ENCODE measurements at regions not wholly inside any gene's neighbourhood (a gene's known extent, or its start where the extent isn't known, plus 50 kb on each side); places are given as distances from the start of the nearest gene placed in this dataset.

GRCh38 chr7:26029911-26030310 is 122.1 kb upstream of the NFE2L3 start:
- Histone ChIP-seq H3K27ac (ENCODE audit: low read length) (no peak overlapping the region), H4K20me1 (ENCODE audit: insufficient read depth) (no peaks in the 10 kb centered on the region), H3K9me2 (ENCODE audit: insufficient read depth, low read length) (no peaks in the 10 kb centered on the region), H3K9ac (ENCODE audit: low read length) (no peak overlapping the region), H3K79me2 (replicated peaks; ENCODE audit: insufficient read depth, low read length) (no peaks in the 10 kb centered on the region), H3F3A (ENCODE audit: insufficient read depth, low read length, poor library complexity, severe bottlenecking) (no peaks in the 10 kb centered on the region), H2AFZ (ENCODE audit: low read depth, low read length) (no peak overlapping the region), H3K9me3 (ENCODE audit: low read length) (no peaks in the 10 kb centered on the region), H3K4me2 (ENCODE audit: low read length) (no peak overlapping the region), H3K4me3 (ENCODE audit: low read length) (no peak overlapping the region), H3K36me3 (ENCODE audit: insufficient read depth, low read length) (no peaks in the 10 kb centered on the region), H3K27me3 (ENCODE audit: insufficient read depth, low read depth, low read length) (no peaks in the 10 kb centered on the region)
- TF ChIP-seq TAF1 (IDR thresholded peaks at IDR 0.05; ENCODE audit: low read depth): no peak
- TF ChIP-seq RAD21 (conservative IDR thresholded peaks at IDR 0.05): no peak

DNA sequence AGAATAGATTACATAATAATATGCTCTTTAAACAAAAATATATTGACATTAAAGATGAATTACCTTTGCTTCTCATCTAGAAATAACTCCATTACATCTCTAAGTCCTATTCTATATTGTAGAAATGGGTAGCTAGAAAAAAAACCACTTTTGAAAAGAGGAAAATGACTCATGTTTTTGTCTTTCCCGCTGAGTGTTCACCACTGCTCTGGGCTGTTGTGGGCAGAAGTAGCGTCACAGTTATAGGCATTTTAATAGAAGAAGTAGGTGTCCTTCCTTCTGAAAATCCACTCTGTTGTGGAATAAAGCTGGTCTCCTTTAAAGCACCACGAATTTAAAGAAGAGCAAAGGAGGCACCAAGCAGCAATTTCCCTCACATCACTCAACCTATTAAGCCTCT is 117.6 kb upstream of the NFE2L3 start:
- H3K4me2 ChIP-seq (ENCODE audit: low read length): no peak overlapping the region
- H3K27me3 ChIP-seq (ENCODE audit: insufficient read depth, low read depth, low read length): no peaks in the 10 kb centered on the region
- no peaks in the 10 kb centered on the region for H3K9me2 ChIP-seq (ENCODE audit: insufficient read depth, low read length)
- no peaks in the 10 kb centered on the region for H3K79me2 ChIP-seq (replicated peaks; ENCODE audit: insufficient read depth, low read length)
- H2AFZ ChIP-seq (ENCODE audit: low read depth, low read length): no peak overlapping the region
- no peak overlapping the region for H3K4me3 ChIP-seq (ENCODE audit: low read length)
- H3K36me3 ChIP-seq (ENCODE audit: insufficient read depth, low read length): no peaks in the 10 kb centered on the region
- no peaks in the 10 kb centered on the region for H3K9me3 ChIP-seq (ENCODE audit: low read length)
- H4K20me1 ChIP-seq (ENCODE audit: insufficient read depth): no peaks in the 10 kb centered on the region
- no peak overlapping the region for H3K27ac ChIP-seq (ENCODE audit: low read length)
- no peak overlapping the region for H3K9ac ChIP-seq (ENCODE audit: low read length)
- H3F3A ChIP-seq (ENCODE audit: insufficient read depth, low read length, poor library complexity, severe bottlenecking): no peaks in the 10 kb centered on the region
- TF ChIP-seq REST (IDR thresholded peaks at IDR 0.05; ENCODE audit: borderline replicate concordance) (no peak), TAF1 (IDR thresholded peaks at IDR 0.05; ENCODE audit: low read depth) (no peak), EZH2 (IDR thresholded peaks at IDR 0.05; ENCODE audit: borderline replicate concordance, insufficient read depth, low read length, poor library complexity, severe bottlenecking) (no peak), SMC3 (conservative IDR thresholded peaks at IDR 0.05; ENCODE audit: poor library complexity) (no peak), EP300 (conservative IDR thresholded peaks at IDR 0.05; ENCODE audit: poor library complexity, severe bottlenecking) (no peak), MXI1 (conservative IDR thresholded peaks at IDR 0.05; ENCODE audit: poor library complexity, severe bottlenecking) (no peak)

- no peaks in the 10 kb centered on the region for H3K79me2 ChIP-seq (replicated peaks; ENCODE audit: insufficient read depth, low read length)
- H3K4me2 ChIP-seq (ENCODE audit: low read length): no peak overlapping the region
- H3K27me3 ChIP-seq (ENCODE audit: insufficient read depth, low read depth, low read length): no peaks in the 10 kb centered on the region
- H3K4me3 ChIP-seq (ENCODE audit: low read length): no peak overlapping the region
- no peak for TF ChIP-seq CTCF (IDR thresholded peaks at IDR 0.05; ENCODE audit: poor library complexity, severe bottlenecking)
- TF ChIP-seq TAF1 (IDR thresholded peaks at IDR 0.05; ENCODE audit: low read depth): no peak
- no peak for TF ChIP-seq EP300 (conservative IDR thresholded peaks at IDR 0.05; ENCODE audit: poor library complexity, severe bottlenecking)
- TF ChIP-seq REST (IDR thresholded peaks at IDR 0.05; ENCODE audit: borderline replicate concordance): no peak
- no peak for TF ChIP-seq RAD21 (conservative IDR thresholded peaks at IDR 0.05)
- no peak for TF ChIP-seq MXI1 (conservative IDR thresholded peaks at IDR 0.05; ENCODE audit: poor library complexity, severe bottlenecking)
- no peak for TF ChIP-seq EZH2 (IDR thresholded peaks at IDR 0.05; ENCODE audit: borderline replicate concordance, insufficient read depth, low read length, poor library complexity, severe bottlenecking)
- TF ChIP-seq POLR2AphosphoS5 (IDR thresholded peaks at IDR 0.05): no peak
- TF ChIP-seq SMC3 (conservative IDR thresholded peaks at IDR 0.05; ENCODE audit: poor library complexity): no peak
- no peak overlapping the region for H3K27ac ChIP-seq (ENCODE audit: low read length)
- no peaks in the 10 kb centered on the region for H4K20me1 ChIP-seq (ENCODE audit: insufficient read depth)
- H3K9me3 ChIP-seq (ENCODE audit: low read length): no peaks in the 10 kb centered on the region
- H3F3A ChIP-seq (ENCODE audit: insufficient read depth, low read length, poor library complexity, severe bottlenecking): no peaks in the 10 kb centered on the region
- H3K9me2 ChIP-seq (ENCODE audit: insufficient read depth, low read length): no peaks in the 10 kb centered on the region
- no peaks in the 10 kb centered on the region for H3K36me3 ChIP-seq (ENCODE audit: insufficient read depth, low read length)
- no peak overlapping the region for H2AFZ ChIP-seq (ENCODE audit: low read depth, low read length)
- no peak overlapping the region for H3K9ac ChIP-seq (ENCODE audit: low read length)
These were observed 116.4 kb upstream of the NFE2L3 start for GRCh38 chr7:26035552-26035951.

All from neural cell (in vitro differentiated cells).